Osteoblast (primary cell): ENCODE measurements at regions not wholly inside any gene's neighbourhood (a gene's known extent, or its start where the extent isn't known, plus 50 kb on each side); places are given as distances from the start of the nearest gene placed in this dataset.

ENCODE experiments used
- DNase-seq: peaks from one replicate; pipeline ENCODE4 v3.0.0; 2011; ENCODE audit warnings: low spot score, mixed read lengths; ENCODE audit not compliant: insufficient read length; ENCODE audit errors: missing footprints
- H2AFZ ChIP-seq: 2 replicates; pipeline ENCODE4 v1.6.0; 2011; ENCODE audit warnings: mild to moderate bottlenecking, low read length
- H3K27ac ChIP-seq: 2 replicates; pipeline ENCODE4 v1.5.1; 2011; ENCODE audit warnings: mild to moderate bottlenecking, low read depth, low read length, moderate library complexity
- H3K27me3 ChIP-seq: 2 replicates; pipeline ENCODE4 v1.6.0; 2012; ENCODE audit warnings: mild to moderate bottlenecking, control low read depth, inconsistent platforms, low read length, moderate library complexity; ENCODE audit not compliant: insufficient read depth
- H3K36me3 ChIP-seq: 2 replicates; pipeline ENCODE4 v1.5.1; 2011; ENCODE audit warnings: mild to moderate bottlenecking, low read length, control low read depth, moderate library complexity; ENCODE audit not compliant: insufficient read depth
- H3K4me1 ChIP-seq: 2 replicates; pipeline ENCODE4 v1.5.1; 2011; ENCODE audit warnings: mild to moderate bottlenecking, low read length, control low read depth, moderate library complexity; ENCODE audit not compliant: insufficient read depth
- H3K4me2 ChIP-seq: 2 replicates; pipeline ENCODE4 v1.6.0; 2011; ENCODE audit warnings: mild to moderate bottlenecking, low read length; ENCODE audit not compliant: insufficient read depth
- H3K4me3 ChIP-seq: fragments of 200-600 bp; sonication (generic); 3 replicates; pipeline ENCODE4 v1.5.1; 2012; ENCODE audit warnings: mild to moderate bottlenecking, low read length, inconsistent platforms; ENCODE audit not compliant: insufficient read depth
- H3K79me2 ChIP-seq: 2 replicates; pipeline ENCODE4 v1.6.0; 2012; ENCODE audit warnings: mild to moderate bottlenecking, low read length, control low read depth, inconsistent platforms; ENCODE audit not compliant: insufficient read depth
- H3K9me3 ChIP-seq: 2 replicates; pipeline ENCODE4 v1.5.1; 2011; ENCODE audit warnings: low read depth, low read length, control low read depth
- H4K20me1 ChIP-seq: 2 replicates; pipeline ENCODE4 v1.6.0; 2012; ENCODE audit warnings: mild to moderate bottlenecking, low read length, control low read depth; ENCODE audit not compliant: insufficient read depth
- TF ChIP-seq, protein P1 (sequence below): IDR thresholded peaks from 2 replicates; pipeline ENCODE4 v1.5.1; 2011; ENCODE audit warnings: mild to moderate bottlenecking, low read depth, low read length, moderate library complexity; ENCODE audit errors: extremely low read depth

DNA sequence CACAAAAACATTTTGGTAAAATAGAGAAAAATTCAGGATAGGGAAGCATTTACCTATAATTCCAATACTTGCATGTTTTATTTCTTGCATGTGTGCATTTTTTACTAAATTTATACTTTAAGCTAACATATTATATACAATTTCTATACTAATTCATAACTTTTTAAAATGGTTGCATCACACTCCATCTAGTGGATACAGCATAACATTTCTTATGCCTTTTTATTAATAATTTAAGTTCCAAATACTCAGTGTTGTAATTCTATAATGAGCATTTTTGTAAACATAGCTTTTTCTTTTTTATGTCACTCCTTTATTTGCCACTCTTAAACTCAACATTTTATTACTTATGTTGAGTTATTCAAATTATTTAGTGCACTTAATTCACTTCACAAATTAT lies 477.7 kb downstream of the ZBBX start:
- Histone ChIP-seq H4K20me1 (no peaks in the 10 kb centered on the region), H3K4me3 (no peak overlapping the region), H3K4me2 (no peak overlapping the region), H3K4me1 (no peaks in the 10 kb centered on the region), H3K36me3 (no peaks in the 10 kb centered on the region), H3K27ac (no peak overlapping the region), H2AFZ (no peak overlapping the region), H3K27me3 (no peaks in the 10 kb centered on the region), H3K79me2 (no peaks in the 10 kb centered on the region), H3K9me3 (no peaks in the 10 kb centered on the region)
- DNase-seq = no peak
- TF ChIP-seq, protein P1, sequence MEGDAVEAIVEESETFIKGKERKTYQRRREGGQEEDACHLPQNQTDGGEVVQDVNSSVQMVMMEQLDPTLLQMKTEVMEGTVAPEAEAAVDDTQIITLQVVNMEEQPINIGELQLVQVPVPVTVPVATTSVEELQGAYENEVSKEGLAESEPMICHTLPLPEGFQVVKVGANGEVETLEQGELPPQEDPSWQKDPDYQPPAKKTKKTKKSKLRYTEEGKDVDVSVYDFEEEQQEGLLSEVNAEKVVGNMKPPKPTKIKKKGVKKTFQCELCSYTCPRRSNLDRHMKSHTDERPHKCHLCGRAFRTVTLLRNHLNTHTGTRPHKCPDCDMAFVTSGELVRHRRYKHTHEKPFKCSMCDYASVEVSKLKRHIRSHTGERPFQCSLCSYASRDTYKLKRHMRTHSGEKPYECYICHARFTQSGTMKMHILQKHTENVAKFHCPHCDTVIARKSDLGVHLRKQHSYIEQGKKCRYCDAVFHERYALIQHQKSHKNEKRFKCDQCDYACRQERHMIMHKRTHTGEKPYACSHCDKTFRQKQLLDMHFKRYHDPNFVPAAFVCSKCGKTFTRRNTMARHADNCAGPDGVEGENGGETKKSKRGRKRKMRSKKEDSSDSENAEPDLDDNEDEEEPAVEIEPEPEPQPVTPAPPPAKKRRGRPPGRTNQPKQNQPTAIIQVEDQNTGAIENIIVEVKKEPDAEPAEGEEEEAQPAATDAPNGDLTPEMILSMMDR = no peak

DNA sequence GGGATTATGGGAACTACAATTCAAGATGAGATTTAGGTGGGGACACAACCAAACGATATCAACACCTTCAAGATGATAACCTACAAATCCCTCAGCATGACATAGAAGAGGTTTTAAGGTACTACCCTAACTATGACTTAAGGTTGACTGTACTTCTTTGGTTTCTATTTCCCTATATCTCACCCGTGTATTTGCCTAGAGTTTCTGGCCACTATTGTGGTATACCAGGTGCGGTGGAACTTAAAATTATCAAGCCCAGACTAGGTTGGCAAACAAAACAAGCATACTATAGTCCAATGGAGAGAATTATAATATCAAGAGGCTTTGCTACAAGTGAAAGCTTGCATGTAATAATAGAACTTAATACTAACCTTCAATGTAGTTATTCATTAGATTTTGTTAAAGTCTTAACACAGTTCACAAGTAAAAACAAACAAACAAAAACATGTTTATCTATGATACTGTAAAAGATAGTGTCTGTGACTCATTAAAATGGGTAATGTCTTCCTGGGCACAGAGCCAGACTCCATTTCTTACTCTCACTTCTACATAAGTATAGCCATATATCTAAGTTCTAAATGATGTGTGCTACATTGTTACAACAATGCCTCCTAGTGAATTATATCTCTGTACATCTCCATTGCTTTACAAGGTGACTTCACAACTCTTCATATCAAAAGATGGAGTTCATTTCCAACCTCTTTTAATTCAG lies 479.1 kb downstream of the ZBBX start:
- TF ChIP-seq, protein P1 = no peak
- no peak for DNase-seq
- H3K36me3 ChIP-seq = no peaks in the 10 kb centered on the region
- no peaks in the 10 kb centered on the region for H3K27me3 ChIP-seq
- no peaks in the 10 kb centered on the region for H4K20me1 ChIP-seq
- no peaks in the 10 kb centered on the region for H3K9me3 ChIP-seq
- H3K4me2 ChIP-seq = no peak overlapping the region
- H2AFZ ChIP-seq = no peak overlapping the region
- H3K4me1 ChIP-seq = no peaks in the 10 kb centered on the region
- H3K79me2 ChIP-seq = no peaks in the 10 kb centered on the region
- no peak overlapping the region for H3K27ac ChIP-seq
- no peak overlapping the region for H3K4me3 ChIP-seq

DNA sequence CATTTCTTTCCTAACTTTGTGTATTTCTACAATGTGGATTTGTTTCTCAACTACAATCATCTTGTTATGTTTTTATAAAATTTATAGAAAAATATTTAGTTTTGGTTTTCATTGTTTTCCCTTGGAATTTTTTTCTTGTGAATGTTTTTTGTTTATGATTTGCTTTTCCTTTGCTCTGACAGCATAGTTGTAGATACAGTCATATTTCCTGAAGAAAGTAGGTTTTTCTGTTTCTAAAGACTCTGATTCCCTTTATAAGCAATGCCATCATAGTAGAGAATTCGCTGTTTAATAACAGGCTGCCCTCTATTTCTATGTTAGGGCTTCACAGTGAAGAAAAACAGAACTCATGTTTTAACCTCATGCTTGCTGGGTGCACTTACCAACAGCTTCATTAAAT lies 482.3 kb downstream of the ZBBX start:
- H3K4me1 ChIP-seq = no peaks in the 10 kb centered on the region
- no peak overlapping the region for H2AFZ ChIP-seq
- no peak overlapping the region for H3K4me2 ChIP-seq
- no peaks in the 10 kb centered on the region for H3K79me2 ChIP-seq
- no peak overlapping the region for H3K4me3 ChIP-seq
- no peaks in the 10 kb centered on the region for H3K27me3 ChIP-seq
- H4K20me1 ChIP-seq = no peaks in the 10 kb centered on the region
- no peak for DNase-seq
- TF ChIP-seq, protein P1 = no peak
- no peaks in the 10 kb centered on the region for H3K36me3 ChIP-seq
- no peak overlapping the region for H3K27ac ChIP-seq
- no peaks in the 10 kb centered on the region for H3K9me3 ChIP-seq

DNA sequence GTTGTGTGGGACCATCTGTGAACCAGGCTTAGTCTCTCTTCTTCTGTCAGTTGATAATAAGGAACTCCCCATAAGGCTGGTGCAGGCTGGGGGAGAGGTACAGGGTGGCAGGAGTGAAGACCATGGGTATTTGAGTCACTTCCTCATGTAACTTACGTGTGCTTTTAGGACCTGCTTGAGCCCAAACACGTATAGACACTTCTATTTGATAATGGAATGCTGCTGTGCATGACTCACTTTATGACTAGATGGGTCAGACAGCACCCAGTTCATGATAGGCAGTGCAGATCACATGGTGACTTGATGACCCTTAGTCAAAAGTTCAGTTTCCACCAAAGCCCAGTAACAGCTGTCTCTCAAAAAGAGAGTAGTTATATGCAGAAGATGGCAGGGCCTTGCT lies 490.9 kb downstream of the ZBBX start:
- H2AFZ ChIP-seq = no peak overlapping the region
- H3K36me3 ChIP-seq = no peaks in the 10 kb centered on the region
- H3K9me3 ChIP-seq = no peaks in the 10 kb centered on the region
- no peaks in the 10 kb centered on the region for H3K27me3 ChIP-seq
- H4K20me1 ChIP-seq = no peaks in the 10 kb centered on the region
- no peak overlapping the region for H3K4me2 ChIP-seq
- H3K79me2 ChIP-seq = no peaks in the 10 kb centered on the region
- H3K27ac ChIP-seq = no peak overlapping the region
- TF ChIP-seq, protein P1 = no peak
- H3K4me3 ChIP-seq = no peak overlapping the region
- no peak for DNase-seq
- no peaks in the 10 kb centered on the region for H3K4me1 ChIP-seq
